HG03520 (cell line): ENCODE measurements at regions not wholly inside any gene's neighbourhood (a gene's known extent, or its start where the extent isn't known, plus 50 kb on each side); places are given as distances from the start of the nearest gene placed in this dataset.
"Not testable (repeated sequence)": the region's sequence is repeated elsewhere in the genome, so short reads cannot be mapped to it uniquely, and the experiment has no call there.

Experiments used
- ATAC-seq: cut with Tn5 transposase; IDR thresholded peaks from one replicate; pipeline ENCODE4 v1.9.1; 2021; ENCODE audit warnings: mild to moderate bottlenecking, moderate library complexity; ENCODE audit not compliant: unreplicated experiment

GRCh38 chr2:163122257-163122656, 283.7 kb upstream of the KCNH7 start:
- no peak for ATAC-seq

- ATAC-seq = peak; percentile 39
Measured at GRCh38 chr2:163121483-163121882, 282.9 kb upstream of the KCNH7 start.

- no peak for ATAC-seq
Measured at GRCh38 chr2:163119966-163120365, 281.4 kb upstream of the KCNH7 start.

GRCh38 chr2:163086940-163087339, 248.4 kb upstream of the KCNH7 start:
- ATAC-seq = no peak

GRCh38 chr2:163085366-163086024, 246.9 kb upstream of the KCNH7 start:
- not testable (repeated sequence) for ATAC-seq

- ATAC-seq = peak; percentile 54
Measured at GRCh38 chr2:163081754-163082153, 243.2 kb upstream of the KCNH7 start.

GRCh38 chr2:163077241-163077640, 238.7 kb upstream of the KCNH7 start:
- ATAC-seq = no peak

- ATAC-seq = no peak
Measured at GRCh38 chr2:163066085-163066484, 227.5 kb upstream of the KCNH7 start.

- ATAC-seq = no peak
Measured at GRCh38 chr2:163062524-163062923, 224.0 kb upstream of the KCNH7 start.

GRCh38 chr2:163046615-163047014, 208.0 kb upstream of the KCNH7 start:
- no peak for ATAC-seq

- no peak for ATAC-seq
Measured at GRCh38 chr2:163045830-163046229, 207.3 kb upstream of the KCNH7 start.

- no peak for ATAC-seq
Measured at GRCh38 chr2:163044114-163044513, 205.5 kb upstream of the KCNH7 start.

GRCh38 chr2:163043201-163043600, 204.6 kb upstream of the KCNH7 start:
- ATAC-seq = no peak

GRCh38 chr2:163039266-163039665, 200.7 kb upstream of the KCNH7 start:
- ATAC-seq = no peak

- ATAC-seq = no peak
Measured at GRCh38 chr2:163028807-163029206, 190.2 kb upstream of the KCNH7 start.

GRCh38 chr2:163026136-163026775, 187.7 kb upstream of the KCNH7 start:
- not testable (repeated sequence) for ATAC-seq

GRCh38 chr2:163016882-163017281, 178.3 kb upstream of the KCNH7 start:
- not testable (repeated sequence) for ATAC-seq

GRCh38 chr2:163011000-163011399, 172.4 kb upstream of the KCNH7 start:
- ATAC-seq = no peak

- ATAC-seq = no peak
Measured at GRCh38 chr2:163008642-163009041, 170.1 kb upstream of the KCNH7 start.

GRCh38 chr2:162994718-162995117, 156.2 kb upstream of the KCNH7 start:
- peak; percentile 47 for ATAC-seq

GRCh38 chr2:162992828-162993227, 154.3 kb upstream of the KCNH7 start:
- no peak for ATAC-seq

- ATAC-seq = no peak
Measured at GRCh38 chr2:162989507-162989906, 150.9 kb upstream of the KCNH7 start.

- no peak for ATAC-seq
Measured at GRCh38 chr2:162974771-162975170, 136.2 kb upstream of the KCNH7 start.
